ENCODE measurements at regions not wholly inside any gene's neighbourhood (a gene's known extent, or its start where the extent isn't known, plus 50 kb on each side); places are given as distances from the start of the nearest gene placed in this dataset.

GRCh38 chr2:12935796-12936195 lies 219.1 kb downstream of the TRIB2 start:
- Histone ChIP-seq H3K27ac (ENCODE audit: low read depth, low read length) (no peak overlapping the region), H3K18ac (ENCODE audit: extremely low read depth, low read length) (no peak overlapping the region), H3K79me2 (ENCODE audit: control insufficient read depth in 1 of 2, insufficient read depth in 2 of 2, low read length in 2 of 2) (no peaks in the 10 kb centered on the region), H4K5ac (ENCODE audit: insufficient read length, low read depth, low read length) (no peak overlapping the region), H3K4me3 (ENCODE audit: extremely low read depth in 1 of 4, insufficient read depth in 2 of 4, low read depth in 3 of 4, low read length in 4 of 4) (no peak overlapping the region), H3K23me2 (ENCODE audit: low read depth, low read length) (no peaks in the 10 kb centered on the region), H2AK5ac (ENCODE audit: low read depth, low read length) (no peak overlapping the region), H3K9me3 (ENCODE audit: insufficient read depth in 2 of 2, low read depth in 1 of 2, low read length in 1 of 2) (no peaks in the 10 kb centered on the region), H3K79me1 (ENCODE audit: low read depth, low read length) (no peaks in the 10 kb centered on the region), H3K4me2 (ENCODE audit: insufficient read depth in 1 of 2, low read depth in 2 of 2, low read length in 2 of 2) (no peak overlapping the region), H2BK12ac (ENCODE audit: low read depth, low read length) (no peak overlapping the region), H2AFZ (ENCODE audit: low read length) (no peak overlapping the region), H2BK120ac (replicated peaks; ENCODE audit: low read depth, low read length) (no peak overlapping the region), H2BK20ac (ENCODE audit: low read length) (no peak overlapping the region), H3K23ac (ENCODE audit: insufficient read length) (no peak overlapping the region), H3K4ac (replicated peaks; ENCODE audit: insufficient read length, low read depth, low read length) (no peak overlapping the region), H3K4me1 (replicated peaks in 1 of 4; ENCODE audit: control insufficient read depth in 3 of 4, insufficient read depth in 4 of 4, low read length in 3 of 4) (no peaks in the 10 kb centered on the region), H2BK15ac (ENCODE audit: low read length) (no peak overlapping the region), H4K20me1 (replicated peaks in 1 of 2; ENCODE audit: control insufficient read depth in 1 of 2, insufficient read depth in 2 of 2, low read length in 2 of 2) (no peaks in the 10 kb centered on the region), H3K27me3 (replicated peaks in 1 of 4; ENCODE audit: control insufficient read depth in 3 of 4, extremely low read depth in 1 of 4, insufficient read depth in 3 of 4, low read length in 3 of 4) (no peaks in the 10 kb centered on the region), H4K8ac (ENCODE audit: extremely low read depth, insufficient read depth, low read length) (no peak overlapping the region), H4K91ac (replicated peaks; ENCODE audit: insufficient read length, low read length) (no peak overlapping the region), H3K36me3 (ENCODE audit: control insufficient read depth in 2 of 4, insufficient read depth in 4 of 4, low read length in 3 of 4) (no peaks in the 10 kb centered on the region), H3K56ac (replicated peaks; ENCODE audit: insufficient read length, low read depth, low read length) (no peak overlapping the region), H3K9ac (replicated peaks in 1 of 4; ENCODE audit: extremely low read depth in 1 of 4, low read depth in 3 of 4, low read length in 3 of 4) (no peak overlapping the region), H2BK5ac (ENCODE audit: low read depth, low read length) (no peak overlapping the region), H3K14ac (ENCODE audit: insufficient read length) (no peak overlapping the region)
- FAIRE-seq: no peak
- 89% methylated on average over 6 of the region's 6 CpGs; no CpG with 5 or more reads in 1 of the 2 experiments for WGBS, 2 experiments (ENCODE audit: extremely low coverage in 1 of 2, insufficient coverage in 1 of 2, insufficient read length in 1 of 2, insufficient replicate concordance in 2 of 2, low coverage in 1 of 2, low lambda C conversion rate in 2 of 2, missing lambda C conversion rate in 1 of 2)
- TF ChIP-seq RAD21 (IDR thresholded peaks at IDR 0.05 in 1 of 2, conservative IDR thresholded peaks at IDR 0.05 in 1 of 2; ENCODE audit: low read depth in 2 of 2, low read length in 2 of 2) (no peak), BACH1 (IDR thresholded peaks at IDR 0.05; ENCODE audit: low read length) (no peak), ATF2 (IDR thresholded peaks at IDR 0.05; ENCODE audit: low read length) (no peak), KDM5A (IDR thresholded peaks at IDR 0.05; ENCODE audit: low read length) (no peak), POU5F1 (IDR thresholded peaks at IDR 0.05; ENCODE audit: low read depth, low read length) (no peak), EGR1 (IDR thresholded peaks at IDR 0.05; ENCODE audit: borderline replicate concordance, low read depth, low read length) (no peak), CTCF (IDR thresholded peaks at IDR 0.05; ENCODE audit: control extremely low read depth in 1 of 3, insufficient read depth in 1 of 3, low read depth in 1 of 3, low read length in 3 of 3) (no peak), SIRT6 (IDR thresholded peaks at IDR 0.05; ENCODE audit: low read length) (no peak)
- CTCF ChIA-PET (ENCODE audit: partially characterized antibody): interaction anchor here (0.6 to 1.7 kb wide), 5 partner anchors 14 to 606 kb away, joined by 3 to 5 read pairs (median 3); partner anchors contain the start of gene TRIB2
- POLR2A ChIA-PET (ENCODE audit: partially characterized antibody): no interaction called here
- no peak for DNase-seq (ENCODE audit: low read depth in 1 of 2, low spot score in 2 of 2)

Measured in H1 (cell line).